ENCODE measurements at regions not wholly inside any gene's neighbourhood (a gene's known extent, or its start where the extent isn't known, plus 50 kb on each side); places are given as distances from the start of the nearest gene placed in this dataset.
"Not testable (repeated sequence)": the region's sequence is repeated elsewhere in the genome, so short reads cannot be mapped to it uniquely, and the experiment has no call there.

DNA sequence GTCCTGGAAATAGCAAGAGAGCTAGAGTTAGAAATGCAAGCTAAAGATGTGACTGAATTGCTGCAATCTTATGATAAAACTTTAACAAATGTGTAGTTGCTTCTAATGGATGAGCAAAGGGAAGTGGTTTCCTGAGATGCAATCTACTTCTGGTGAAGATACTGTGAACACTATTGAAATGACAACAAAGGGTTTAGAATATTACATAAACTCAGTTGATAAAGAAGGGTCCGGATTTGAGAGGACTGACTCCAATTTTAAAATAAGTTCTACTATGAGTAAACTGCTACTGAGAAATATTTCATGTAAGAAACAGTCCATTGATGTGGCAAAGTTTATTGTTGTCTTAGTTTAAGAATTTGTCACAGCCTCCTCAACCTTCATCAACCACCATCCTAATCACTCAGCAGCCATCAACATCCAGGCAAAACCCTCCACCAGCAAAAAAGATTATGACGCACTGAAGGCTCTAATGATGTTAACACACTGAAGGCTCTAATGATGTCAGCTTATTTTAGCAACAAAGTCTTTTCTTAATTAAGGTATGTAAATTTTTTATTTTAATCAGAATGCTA is 376.2 kb downstream of the CDH10 start:
- no peak overlapping the region for H3K27ac ChIP-seq (ENCODE audit: poor library complexity, severe bottlenecking)
- no peak for DNase-seq (ENCODE audit: low spot score)
- no peaks in the 10 kb centered on the region for H3K27me3 ChIP-seq (ENCODE audit: insufficient read depth, poor library complexity, severe bottlenecking)
- peaks cover 3% of the 10 kb centered on the region for H3K4me1 ChIP-seq (ENCODE audit: insufficient read depth, poor library complexity, severe bottlenecking)
- TF ChIP-seq, protein P1, sequence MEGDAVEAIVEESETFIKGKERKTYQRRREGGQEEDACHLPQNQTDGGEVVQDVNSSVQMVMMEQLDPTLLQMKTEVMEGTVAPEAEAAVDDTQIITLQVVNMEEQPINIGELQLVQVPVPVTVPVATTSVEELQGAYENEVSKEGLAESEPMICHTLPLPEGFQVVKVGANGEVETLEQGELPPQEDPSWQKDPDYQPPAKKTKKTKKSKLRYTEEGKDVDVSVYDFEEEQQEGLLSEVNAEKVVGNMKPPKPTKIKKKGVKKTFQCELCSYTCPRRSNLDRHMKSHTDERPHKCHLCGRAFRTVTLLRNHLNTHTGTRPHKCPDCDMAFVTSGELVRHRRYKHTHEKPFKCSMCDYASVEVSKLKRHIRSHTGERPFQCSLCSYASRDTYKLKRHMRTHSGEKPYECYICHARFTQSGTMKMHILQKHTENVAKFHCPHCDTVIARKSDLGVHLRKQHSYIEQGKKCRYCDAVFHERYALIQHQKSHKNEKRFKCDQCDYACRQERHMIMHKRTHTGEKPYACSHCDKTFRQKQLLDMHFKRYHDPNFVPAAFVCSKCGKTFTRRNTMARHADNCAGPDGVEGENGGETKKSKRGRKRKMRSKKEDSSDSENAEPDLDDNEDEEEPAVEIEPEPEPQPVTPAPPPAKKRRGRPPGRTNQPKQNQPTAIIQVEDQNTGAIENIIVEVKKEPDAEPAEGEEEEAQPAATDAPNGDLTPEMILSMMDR (IDR thresholded peaks at IDR 0.05; ENCODE audit: poor library complexity, severe bottlenecking) = no peak
- ATAC-seq (ENCODE audit: low read depth) = no peak
- no peaks in the 10 kb centered on the region for H3K36me3 ChIP-seq (ENCODE audit: low read depth)
- no peak overlapping the region for H3K4me3 ChIP-seq (ENCODE audit: severe bottlenecking)
- no peaks in the 10 kb centered on the region for H3K9me3 ChIP-seq (ENCODE audit: severe bottlenecking)

DNA sequence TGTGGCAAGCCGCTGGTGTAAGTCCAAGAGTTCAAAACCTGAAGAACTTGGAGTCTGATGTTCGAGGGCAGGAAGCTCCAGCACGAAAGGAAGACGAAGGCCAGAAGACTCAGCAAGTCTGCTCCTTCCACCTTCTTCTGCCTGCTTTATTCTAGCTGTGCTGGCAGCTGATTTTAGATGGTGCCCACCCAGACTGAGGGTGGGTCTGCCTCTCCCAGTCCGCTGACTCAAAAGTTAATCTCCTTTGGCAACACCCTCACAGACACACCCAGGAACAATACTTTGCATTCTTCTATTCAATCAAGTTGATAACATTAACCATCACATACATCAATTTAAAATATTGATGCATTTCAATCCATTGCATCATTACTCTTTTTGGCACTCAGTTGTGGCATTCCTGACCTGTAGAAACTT is 373.1 kb downstream of the CDH10 start:
- H3K4me1 ChIP-seq (ENCODE audit: insufficient read depth, poor library complexity, severe bottlenecking); H3K36me3 ChIP-seq (ENCODE audit: low read depth); ATAC-seq (ENCODE audit: low read depth); H3K27ac ChIP-seq (ENCODE audit: poor library complexity, severe bottlenecking); H3K4me3 ChIP-seq (ENCODE audit: severe bottlenecking); H3K9me3 ChIP-seq (ENCODE audit: severe bottlenecking); H3K27me3 ChIP-seq (ENCODE audit: insufficient read depth, poor library complexity, severe bottlenecking); DNase-seq (ENCODE audit: low spot score): not testable (repeated sequence)

DNA sequence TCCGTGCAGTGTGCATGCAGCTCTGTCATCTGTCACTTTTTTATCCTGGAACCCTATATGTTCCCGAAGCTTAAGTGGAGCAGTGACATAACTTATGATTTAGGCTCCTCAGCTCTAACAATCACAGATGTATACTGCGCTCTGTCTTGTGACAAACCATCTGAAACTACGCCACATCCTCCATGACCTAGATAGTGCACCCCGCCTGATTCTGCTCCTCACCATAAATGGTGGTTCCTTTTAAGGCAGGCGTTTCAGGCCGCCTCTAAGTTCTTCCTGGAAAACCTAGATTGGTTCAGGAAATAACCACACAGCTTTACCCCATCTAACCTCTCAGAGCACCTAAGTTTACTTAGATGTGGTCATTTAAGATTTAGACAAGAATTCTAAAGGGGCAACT is 372.0 kb downstream of the CDH10 start:
- no peak overlapping the region for H3K27ac ChIP-seq (ENCODE audit: poor library complexity, severe bottlenecking)
- H3K36me3 ChIP-seq (ENCODE audit: low read depth) = no peaks in the 10 kb centered on the region
- TF ChIP-seq, protein P1 (IDR thresholded peaks at IDR 0.05; ENCODE audit: poor library complexity, severe bottlenecking) = no peak
- H3K27me3 ChIP-seq (ENCODE audit: insufficient read depth, poor library complexity, severe bottlenecking) = no peaks in the 10 kb centered on the region
- no peak for DNase-seq (ENCODE audit: low spot score)
- ATAC-seq (ENCODE audit: low read depth) = no peak
- peaks cover 3% of the 10 kb centered on the region for H3K4me1 ChIP-seq (ENCODE audit: insufficient read depth, poor library complexity, severe bottlenecking)
- no peaks in the 10 kb centered on the region for H3K9me3 ChIP-seq (ENCODE audit: severe bottlenecking)
- H3K4me3 ChIP-seq (ENCODE audit: severe bottlenecking) = no peak overlapping the region

DNA sequence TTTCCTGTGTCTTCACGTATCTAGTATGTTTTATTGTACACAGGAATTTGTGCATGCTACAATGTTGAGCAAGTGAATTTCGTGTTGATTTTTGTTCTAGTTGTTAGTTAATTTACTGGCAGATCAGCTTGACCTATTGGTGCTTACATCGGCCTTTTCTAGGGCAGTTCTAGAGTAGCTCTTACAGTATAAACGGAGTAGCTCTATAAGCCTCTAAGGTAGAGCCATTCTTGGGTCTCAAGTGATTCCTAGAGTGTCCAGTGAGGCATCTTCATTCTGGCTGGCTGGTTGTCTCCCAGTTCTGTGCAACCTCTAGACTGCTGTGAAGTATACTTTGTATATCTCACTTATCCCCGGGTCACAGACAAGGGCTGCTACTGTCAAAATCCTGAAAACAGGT is 364.6 kb downstream of the CDH10 start:
- Histone ChIP-seq H3K4me3 (ENCODE audit: severe bottlenecking) (no peak overlapping the region), H3K27me3 (ENCODE audit: insufficient read depth, poor library complexity, severe bottlenecking) (no peaks in the 10 kb centered on the region), H3K4me1 (ENCODE audit: insufficient read depth, poor library complexity, severe bottlenecking) (no peaks in the 10 kb centered on the region), H3K36me3 (ENCODE audit: low read depth) (no peaks in the 10 kb centered on the region), H3K27ac (ENCODE audit: poor library complexity, severe bottlenecking) (no peak overlapping the region), H3K9me3 (ENCODE audit: severe bottlenecking) (no peaks in the 10 kb centered on the region)
- TF ChIP-seq, protein P1 (IDR thresholded peaks at IDR 0.05; ENCODE audit: poor library complexity, severe bottlenecking) = no peak
- DNase-seq (ENCODE audit: low spot score) = no peak
- no peak for ATAC-seq (ENCODE audit: low read depth)

DNA sequence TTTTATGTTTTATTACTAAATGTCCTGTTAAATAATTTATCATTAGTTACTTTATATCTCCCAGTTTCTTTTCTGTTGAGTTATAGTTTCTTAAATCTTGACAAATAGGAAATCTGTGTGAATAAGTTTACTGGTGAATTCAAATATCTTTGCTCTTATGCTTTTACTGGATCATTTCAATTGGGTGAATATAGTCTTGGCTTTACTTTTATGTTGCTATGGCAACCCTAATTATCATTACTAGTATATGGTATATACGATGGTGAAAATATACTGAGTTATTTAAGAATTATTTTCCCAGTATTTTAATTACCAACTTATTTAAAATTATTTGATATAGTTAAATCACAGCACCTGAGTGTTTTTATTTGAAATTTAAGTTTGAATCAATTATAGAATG is 363.0 kb downstream of the CDH10 start:
- ATAC-seq (ENCODE audit: low read depth) = no peak
- Histone ChIP-seq H3K9me3 (ENCODE audit: severe bottlenecking) (no peaks in the 10 kb centered on the region), H3K4me1 (ENCODE audit: insufficient read depth, poor library complexity, severe bottlenecking) (no peaks in the 10 kb centered on the region), H3K27me3 (ENCODE audit: insufficient read depth, poor library complexity, severe bottlenecking) (no peaks in the 10 kb centered on the region), H3K27ac (ENCODE audit: poor library complexity, severe bottlenecking) (no peak overlapping the region), H3K36me3 (ENCODE audit: low read depth) (no peaks in the 10 kb centered on the region), H3K4me3 (ENCODE audit: severe bottlenecking) (no peak overlapping the region)
- no peak for DNase-seq (ENCODE audit: low spot score)
- TF ChIP-seq, protein P1 (IDR thresholded peaks at IDR 0.05; ENCODE audit: poor library complexity, severe bottlenecking) = no peak

Measured in RWPE2 (cell line).